Epithelial cell of prostate (primary cell): ENCODE measurements at regions not wholly inside any gene's neighbourhood (a gene's known extent, or its start where the extent isn't known, plus 50 kb on each side); places are given as distances from the start of the nearest gene placed in this dataset.

Source experiments
- DNase-seq: peaks from one replicate; pipeline ENCODE4 v3.0.0-alpha.2; 2011; ENCODE audit warnings: low read depth, low spot score
- H3K27ac ChIP-seq: fragments of 450-650 bp; 2 replicates; pipeline ENCODE4 v1.5.1; 2017; ENCODE audit warnings: mild to moderate bottlenecking

GRCh38 chr12:115619061-115619460 is 658.4 kb downstream of the MED13L start:
- no peak for DNase-seq
- no peak overlapping the region for H3K27ac ChIP-seq

GRCh38 chr12:115618105-115618504 is 659.4 kb downstream of the MED13L start:
- H3K27ac ChIP-seq: no peak overlapping the region
- no peak for DNase-seq

DNA sequence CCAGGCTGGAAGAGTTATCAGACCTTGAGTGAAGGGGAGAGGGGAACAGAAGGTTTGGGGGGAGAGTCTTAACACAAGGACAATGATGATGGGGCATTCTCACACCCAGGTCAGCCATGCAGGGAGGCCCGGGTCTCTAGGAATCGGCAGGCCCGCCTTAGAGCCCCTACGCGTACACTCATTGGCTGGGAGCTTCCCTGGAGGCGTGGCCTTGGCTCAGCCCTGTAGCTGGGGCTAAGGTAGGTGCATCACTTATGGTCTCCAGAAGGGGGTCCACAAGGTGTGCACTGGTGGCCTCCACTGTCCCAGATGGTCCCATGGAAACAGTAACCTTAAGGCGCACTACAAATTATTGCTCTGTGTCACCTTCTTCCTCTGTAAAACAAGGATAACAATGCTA is 660.1 kb downstream of the MED13L start:
- no peak overlapping the region for H3K27ac ChIP-seq
- no peak for DNase-seq

- H3K27ac ChIP-seq: no peak overlapping the region
- DNase-seq: no peak
Measured at GRCh38 chr12:115611477-115611876, 666.0 kb downstream of the MED13L start.

GRCh38 chr12:115609347-115609746 is 668.1 kb downstream of the MED13L start:
- DNase-seq: no peak
- H3K27ac ChIP-seq: no peak overlapping the region

- no peak for DNase-seq
- H3K27ac ChIP-seq: no peak overlapping the region
Measured at GRCh38 chr12:115606040-115606439, 671.5 kb downstream of the MED13L start.

- H3K27ac ChIP-seq: no peak overlapping the region
- no peak for DNase-seq
Measured at GRCh38 chr12:115598871-115599811, 678.4 kb downstream of the MED13L start.

GRCh38 chr12:115597157-115597712 is 680.3 kb downstream of the MED13L start:
- peak; percentile 57 for DNase-seq
- no peak overlapping the region for H3K27ac ChIP-seq

- no peak overlapping the region for H3K27ac ChIP-seq
- no peak for DNase-seq
Measured at GRCh38 chr12:115588131-115588530, 689.4 kb downstream of the MED13L start.

DNA sequence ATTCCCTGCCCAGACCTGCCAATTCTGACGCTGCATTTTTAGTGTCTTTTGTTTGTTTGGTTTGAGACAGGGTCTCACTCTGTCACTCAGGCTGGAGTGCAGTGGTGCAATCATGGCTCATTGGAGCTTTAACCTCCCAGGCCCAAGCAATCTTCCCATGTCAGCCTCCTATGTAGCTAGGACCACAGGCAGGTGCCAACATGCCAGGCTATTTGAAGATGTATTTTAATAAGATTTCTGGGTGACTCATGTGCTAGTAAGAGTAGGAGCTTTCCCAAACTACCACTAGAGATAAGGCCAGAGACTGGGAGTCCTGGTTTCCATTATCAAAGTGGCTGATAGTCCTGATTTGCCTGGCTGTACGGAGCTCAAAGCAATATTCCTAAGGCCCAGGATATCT is 693.3 kb downstream of the MED13L start:
- H3K27ac ChIP-seq: no peak overlapping the region
- DNase-seq: peak; percentile 52

DNA sequence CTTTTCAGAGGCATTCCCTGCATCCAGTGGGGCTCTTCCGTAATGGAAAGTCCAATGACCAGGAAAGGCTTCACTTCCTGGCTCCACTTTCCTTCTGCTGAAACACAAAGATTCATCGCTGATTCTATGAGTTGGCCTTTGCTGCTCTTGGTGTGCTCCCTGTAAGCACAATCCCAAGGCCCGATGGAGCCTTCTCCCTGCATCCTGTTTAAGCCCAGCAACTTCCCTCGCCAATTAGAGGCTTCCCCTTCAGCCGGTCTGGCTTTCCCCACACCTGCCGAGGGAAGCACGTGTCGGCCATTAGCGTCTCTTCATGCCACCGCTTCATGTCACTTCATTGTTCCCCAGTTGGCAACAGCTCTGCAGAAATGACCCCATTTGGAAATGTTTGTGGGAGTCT is 693.9 kb downstream of the MED13L start:
- no peak for DNase-seq
- no peak overlapping the region for H3K27ac ChIP-seq

- no peak for DNase-seq
- no peak overlapping the region for H3K27ac ChIP-seq
Measured at GRCh38 chr12:115577401-115577800, 700.1 kb downstream of the MED13L start.

DNA sequence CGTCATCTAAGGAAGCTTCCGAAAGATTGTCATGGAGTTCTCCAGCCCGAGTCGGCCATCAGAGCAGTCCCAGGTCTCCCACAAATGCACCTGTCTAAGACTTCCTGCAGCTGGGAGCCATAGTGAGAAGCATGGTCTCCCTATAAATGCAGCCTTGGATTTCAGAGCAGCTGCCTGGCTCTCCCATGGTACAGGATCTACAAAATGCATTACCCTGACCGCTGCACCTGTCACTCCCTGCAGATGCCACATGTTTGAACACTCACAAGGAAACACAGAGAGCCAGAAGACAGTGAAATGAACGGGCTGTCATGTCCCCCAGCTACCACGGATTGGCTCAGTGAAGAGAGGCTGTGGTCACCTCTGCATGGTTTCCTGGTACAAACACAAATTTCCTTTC is 702.7 kb downstream of the MED13L start:
- H3K27ac ChIP-seq: no peak overlapping the region
- DNase-seq: no peak

- no peak for DNase-seq
- no peak overlapping the region for H3K27ac ChIP-seq
Measured at GRCh38 chr12:115572440-115572839, 705.1 kb downstream of the MED13L start.

- no peak for DNase-seq
- H3K27ac ChIP-seq: no peak overlapping the region
Measured at GRCh38 chr12:115571446-115571845, 706.0 kb downstream of the MED13L start.

- peak overlapping the region; percentile 43 for H3K27ac ChIP-seq
- DNase-seq: no peak
Measured at GRCh38 chr12:115571027-115571426, 706.5 kb downstream of the MED13L start.

GRCh38 chr12:115570069-115570777 is 707.3 kb downstream of the MED13L start:
- DNase-seq: peak; percentile 12
- H3K27ac ChIP-seq: peak overlapping the region; percentile 43

DNA sequence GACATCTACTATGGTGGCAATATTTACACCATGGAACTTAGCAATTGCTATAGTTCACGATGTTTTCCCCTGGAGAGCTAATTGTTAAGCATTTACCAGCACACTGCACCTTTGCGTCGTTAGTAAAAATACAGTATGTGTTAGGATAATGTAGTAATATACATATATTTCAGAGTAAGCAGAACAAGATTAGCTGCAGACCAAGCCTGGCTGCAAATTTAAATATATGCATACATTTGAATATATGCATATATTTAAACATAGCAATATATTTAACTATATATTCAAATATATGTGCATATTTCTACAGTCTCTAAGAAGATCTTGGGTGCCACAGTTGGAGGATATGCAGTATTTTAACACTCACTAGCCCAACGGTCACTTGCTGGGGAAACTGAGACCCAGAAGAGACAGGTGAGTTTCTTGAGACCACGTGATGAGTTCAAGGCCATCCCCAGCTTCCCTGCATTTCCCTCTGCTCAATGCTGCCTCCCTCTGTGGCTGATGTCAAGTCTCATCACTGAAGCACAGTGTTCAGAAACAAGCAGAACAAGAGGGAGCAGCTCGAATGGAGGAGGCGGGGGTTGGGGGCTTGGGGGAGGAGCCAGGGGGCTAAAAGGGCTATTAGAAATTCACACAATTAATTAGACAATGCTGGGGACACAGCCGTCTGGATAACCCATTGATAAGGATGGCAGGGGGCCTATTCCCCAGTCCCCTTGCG is 708.0 kb downstream of the MED13L start:
- no peak for DNase-seq
- H3K27ac ChIP-seq: no peak overlapping the region

DNA sequence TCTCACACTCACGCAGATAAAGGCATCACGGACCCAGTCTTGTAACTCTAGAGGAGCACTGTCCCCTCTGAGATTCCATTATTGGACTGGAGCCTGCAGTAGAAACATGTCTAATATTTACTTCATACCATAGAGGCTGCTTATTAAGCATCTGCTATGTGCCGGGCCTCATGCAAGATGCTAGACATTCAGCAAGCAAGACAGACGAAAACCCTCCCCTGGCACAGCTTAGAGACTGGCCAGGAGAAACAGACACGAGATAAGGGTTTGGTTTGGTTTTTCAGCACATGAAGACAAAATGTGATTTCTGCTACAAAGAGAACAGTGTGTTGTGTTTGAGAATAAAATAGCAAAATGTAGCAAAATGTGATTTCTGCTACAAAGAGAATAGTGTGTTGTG is 719.2 kb downstream of the MED13L start:
- no peak overlapping the region for H3K27ac ChIP-seq
- no peak for DNase-seq

DNA sequence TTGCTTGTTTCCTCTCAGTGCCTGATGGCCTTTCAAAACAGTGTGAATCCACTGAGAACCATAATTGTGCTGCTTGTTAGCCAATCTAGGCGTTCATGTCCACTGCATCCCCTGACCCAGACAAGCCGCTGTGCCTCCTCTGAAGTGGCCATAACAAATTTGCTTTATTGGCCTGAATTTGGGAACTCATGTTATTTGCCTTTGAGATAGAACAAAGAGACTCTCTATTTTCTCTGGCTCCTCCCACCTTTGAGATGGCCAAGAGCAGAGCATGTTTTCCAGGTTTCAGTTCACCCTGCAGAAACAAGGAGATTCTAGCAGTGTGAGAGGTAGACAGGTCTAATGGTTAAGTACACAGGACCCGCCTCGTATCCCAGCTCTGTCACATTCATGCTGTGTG is 723.9 kb downstream of the MED13L start:
- DNase-seq: no peak
- H3K27ac ChIP-seq: no peak overlapping the region
